Activated CD4-positive, alpha-beta memory T cell treated with anti-CD3 and anti-CD28 coated beads, Interleukin-2, amount 10 ng/mL, durations not matched to agents 7 days and 5 days (primary cell): ENCODE measurements at regions not wholly inside any gene's neighbourhood (a gene's known extent, or its start where the extent isn't known, plus 50 kb on each side); places are given as distances from the start of the nearest gene placed in this dataset.
"Not testable (repeated sequence)": the region's sequence is repeated elsewhere in the genome, so short reads cannot be mapped to it uniquely, and the experiment has no call there.

ENCODE experiments used
- CTCF ChIA-PET: fragments of 350-600 bp; sonication (Branson Sonifier 250); formaldehyde crosslinking; loops from one replicate; lab custom pipeline; 2021; ENCODE audit warnings: antibody characterized with exemption, inconsistent platforms; lab: Charles Lee
- POLR2A ChIA-PET: fragments of 350-600 bp; sonication (Branson Sonifier 250); formaldehyde crosslinking; loops from one replicate; lab custom pipeline; 2021; ENCODE audit warnings: antibody characterized with exemption; lab: Charles Lee
- DNase-seq: peaks from one replicate; pipeline ENCODE4 v3.0.0-alpha.2; 2020
- H3K27ac Mint-ChIP-seq: one replicate; pipeline ENCODE4 v1.8.0; 2021; ENCODE audit warnings: mild to moderate bottlenecking, mixed read lengths
- H3K27me3 Mint-ChIP-seq: one replicate; pipeline ENCODE4 v1.8.0; 2021; ENCODE audit warnings: mixed read lengths
- H3K36me3 Mint-ChIP-seq: one replicate; pipeline ENCODE4 v1.8.0; 2021; ENCODE audit warnings: low read depth, mixed read lengths
- H3K4me1 Mint-ChIP-seq: one replicate; pipeline ENCODE4 v1.8.0; 2021; ENCODE audit warnings: mixed read lengths
- H3K4me3 Mint-ChIP-seq: one replicate; pipeline ENCODE4 v1.8.0; 2021; ENCODE audit warnings: mild to moderate bottlenecking, mixed read lengths
- H3K9me3 Mint-ChIP-seq: one replicate; pipeline ENCODE4 v1.8.0; 2021; ENCODE audit warnings: mixed read lengths

- POLR2A ChIA-PET = no interaction called here
- no peak for DNase-seq
- Mint-ChIP-seq H3K36me3 (no peaks in the 10 kb centered on the region), H3K27me3 (no peaks in the 10 kb centered on the region), H3K27ac (no peak overlapping the region), H3K4me1 (no peaks in the 10 kb centered on the region), H3K4me3 (no peak overlapping the region), H3K9me3 (peaks cover 21% of the 10 kb centered on the region)
- CTCF ChIA-PET = no interaction called here
Measured at GRCh38 chr16:63904182-63904581, 1217.7 kb downstream of the CDH11 start.

GRCh38 chr16:63896383-63897109 lies 1225.3 kb downstream of the CDH11 start:
- H3K27me3 Mint-ChIP-seq = no peaks in the 10 kb centered on the region

GRCh38 chr16:63890723-63891122 lies 1231.1 kb downstream of the CDH11 start:
- ChIA-PET CTCF (no interaction called here), POLR2A (no interaction called here)
- H3K36me3 Mint-ChIP-seq = no peaks in the 10 kb centered on the region
- DNase-seq = no peak
- no peaks in the 10 kb centered on the region for H3K27me3 Mint-ChIP-seq
- H3K4me1 Mint-ChIP-seq = no peaks in the 10 kb centered on the region
- H3K9me3 Mint-ChIP-seq = peaks cover 17% of the 10 kb centered on the region
- H3K4me3 Mint-ChIP-seq = no peak overlapping the region
- no peak overlapping the region for H3K27ac Mint-ChIP-seq

More at GRCh38 chr16:63896383-63897109, 1225.3 kb downstream of the CDH11 start:
- Mint-ChIP-seq H3K4me3 (no peak overlapping the region), H3K36me3 (no peaks in the 10 kb centered on the region), H3K9me3 (peaks cover 3% of the 10 kb centered on the region), H3K27ac (no peak overlapping the region), H3K4me1 (no peaks in the 10 kb centered on the region)
- DNase-seq = no peak
- ChIA-PET CTCF (no interaction called here), POLR2A (no interaction called here)

- no peak for DNase-seq
- no peaks in the 10 kb centered on the region for H3K36me3 Mint-ChIP-seq
- ChIA-PET CTCF (no interaction called here), POLR2A (no interaction called here)
- no peak overlapping the region for H3K27ac Mint-ChIP-seq
- H3K4me1 Mint-ChIP-seq = no peaks in the 10 kb centered on the region
- H3K27me3 Mint-ChIP-seq = no peaks in the 10 kb centered on the region
- H3K9me3 Mint-ChIP-seq = peaks cover 18% of the 10 kb centered on the region
- H3K4me3 Mint-ChIP-seq = no peak overlapping the region
Measured at GRCh38 chr16:63890081-63890480, 1231.8 kb downstream of the CDH11 start.

GRCh38 chr16:63883091-63883490 lies 1238.8 kb downstream of the CDH11 start:
- POLR2A ChIA-PET = no interaction called here
- Mint-ChIP-seq H3K27ac (no peak overlapping the region), H3K27me3 (no peaks in the 10 kb centered on the region), H3K36me3 (peaks cover 2% of the 10 kb centered on the region), H3K4me1 (no peaks in the 10 kb centered on the region), H3K4me3 (no peak overlapping the region), H3K9me3 (peaks cover 27% of the 10 kb centered on the region)
- CTCF ChIA-PET = no interaction called here
- no peak for DNase-seq

GRCh38 chr16:63882576-63882975 lies 1239.3 kb downstream of the CDH11 start:
- no peaks in the 10 kb centered on the region for H3K4me1 Mint-ChIP-seq
- H3K27ac Mint-ChIP-seq = no peak overlapping the region
- H3K4me3 Mint-ChIP-seq = no peak overlapping the region
- CTCF ChIA-PET = no interaction called here
- POLR2A ChIA-PET = no interaction called here
- DNase-seq = no peak
- H3K9me3 Mint-ChIP-seq = peaks cover 27% of the 10 kb centered on the region
- no peaks in the 10 kb centered on the region for H3K27me3 Mint-ChIP-seq
- peaks cover 2% of the 10 kb centered on the region for H3K36me3 Mint-ChIP-seq

- no peak for DNase-seq
- ChIA-PET CTCF (no interaction called here), POLR2A (no interaction called here)
- H3K9me3 Mint-ChIP-seq = peaks cover 18% of the 10 kb centered on the region
- no peaks in the 10 kb centered on the region for H3K4me1 Mint-ChIP-seq
- H3K36me3 Mint-ChIP-seq = peaks cover 2% of the 10 kb centered on the region
- no peak overlapping the region for H3K27ac Mint-ChIP-seq
- H3K27me3 Mint-ChIP-seq = no peaks in the 10 kb centered on the region
- no peak overlapping the region for H3K4me3 Mint-ChIP-seq
Measured at GRCh38 chr16:63880948-63881347, 1240.9 kb downstream of the CDH11 start.

GRCh38 chr16:63877401-63877800 lies 1244.5 kb downstream of the CDH11 start:
- Mint-ChIP-seq H3K9me3 (peaks cover 13% of the 10 kb centered on the region), H3K27ac (no peak overlapping the region), H3K27me3 (no peaks in the 10 kb centered on the region), H3K4me1 (no peaks in the 10 kb centered on the region), H3K4me3 (no peak overlapping the region), H3K36me3 (no peaks in the 10 kb centered on the region)
- ChIA-PET CTCF (no interaction called here), POLR2A (no interaction called here)
- DNase-seq = no peak

GRCh38 chr16:63876103-63876502 lies 1245.8 kb downstream of the CDH11 start:
- CTCF ChIA-PET = no interaction called here
- Mint-ChIP-seq H3K36me3 (no peaks in the 10 kb centered on the region), H3K4me3 (no peak overlapping the region), H3K9me3 (peaks cover 6% of the 10 kb centered on the region), H3K27me3 (no peaks in the 10 kb centered on the region), H3K4me1 (no peaks in the 10 kb centered on the region), H3K27ac (no peak overlapping the region)
- no peak for DNase-seq
- POLR2A ChIA-PET = no interaction called here

- H3K4me1 Mint-ChIP-seq, H3K36me3 Mint-ChIP-seq, H3K27ac Mint-ChIP-seq, CTCF ChIA-PET, DNase-seq, H3K27me3 Mint-ChIP-seq, H3K9me3 Mint-ChIP-seq, POLR2A ChIA-PET, H3K4me3 Mint-ChIP-seq: not testable (repeated sequence)
Measured at GRCh38 chr16:63860700-63861099, 1261.2 kb downstream of the CDH11 start.

GRCh38 chr16:63856537-63856936 lies 1265.3 kb downstream of the CDH11 start:
- Mint-ChIP-seq H3K9me3 (peaks cover 7% of the 10 kb centered on the region), H3K27ac (no peak overlapping the region), H3K4me3 (no peak overlapping the region), H3K27me3 (no peaks in the 10 kb centered on the region), H3K4me1 (no peaks in the 10 kb centered on the region), H3K36me3 (no peaks in the 10 kb centered on the region)
- ChIA-PET CTCF (no interaction called here), POLR2A (no interaction called here)
- no peak for DNase-seq

- POLR2A ChIA-PET = no interaction called here
- H3K4me1 Mint-ChIP-seq = no peaks in the 10 kb centered on the region
- no peak for DNase-seq
- no peaks in the 10 kb centered on the region for H3K27me3 Mint-ChIP-seq
- CTCF ChIA-PET = no interaction called here
- no peaks in the 10 kb centered on the region for H3K36me3 Mint-ChIP-seq
- no peak overlapping the region for H3K4me3 Mint-ChIP-seq
- no peak overlapping the region for H3K27ac Mint-ChIP-seq
- peaks cover 21% of the 10 kb centered on the region for H3K9me3 Mint-ChIP-seq
Measured at GRCh38 chr16:63850979-63851378, 1270.9 kb downstream of the CDH11 start.

GRCh38 chr16:63841271-63841670 lies 1280.6 kb downstream of the CDH11 start:
- Mint-ChIP-seq H3K27me3 (no peaks in the 10 kb centered on the region), H3K9me3 (peaks cover 19% of the 10 kb centered on the region), H3K4me3 (no peak overlapping the region), H3K27ac (no peak overlapping the region), H3K36me3 (no peaks in the 10 kb centered on the region), H3K4me1 (no peaks in the 10 kb centered on the region)
- ChIA-PET CTCF (no interaction called here), POLR2A (no interaction called here)
- DNase-seq = no peak

- ChIA-PET POLR2A (no interaction called here), CTCF (no interaction called here)
- Mint-ChIP-seq H3K36me3 (no peaks in the 10 kb centered on the region), H3K4me3 (no peak overlapping the region), H3K27me3 (no peaks in the 10 kb centered on the region), H3K4me1 (no peaks in the 10 kb centered on the region), H3K27ac (no peak overlapping the region), H3K9me3 (peaks cover 15% of the 10 kb centered on the region)
- DNase-seq = no peak
Measured at GRCh38 chr16:63830061-63830460, 1291.8 kb downstream of the CDH11 start.
